GM18502 (cell line): ENCODE measurements at regions not wholly inside any gene's neighbourhood (a gene's known extent, or its start where the extent isn't known, plus 50 kb on each side); places are given as distances from the start of the nearest gene placed in this dataset.

Source experiments
- ATAC-seq: cut with Tn5 transposase; IDR thresholded peaks from one replicate; pipeline ENCODE4 v1.9.1; 2021; ENCODE audit warnings: mild to moderate bottlenecking; ENCODE audit not compliant: unreplicated experiment, poor library complexity

DNA sequence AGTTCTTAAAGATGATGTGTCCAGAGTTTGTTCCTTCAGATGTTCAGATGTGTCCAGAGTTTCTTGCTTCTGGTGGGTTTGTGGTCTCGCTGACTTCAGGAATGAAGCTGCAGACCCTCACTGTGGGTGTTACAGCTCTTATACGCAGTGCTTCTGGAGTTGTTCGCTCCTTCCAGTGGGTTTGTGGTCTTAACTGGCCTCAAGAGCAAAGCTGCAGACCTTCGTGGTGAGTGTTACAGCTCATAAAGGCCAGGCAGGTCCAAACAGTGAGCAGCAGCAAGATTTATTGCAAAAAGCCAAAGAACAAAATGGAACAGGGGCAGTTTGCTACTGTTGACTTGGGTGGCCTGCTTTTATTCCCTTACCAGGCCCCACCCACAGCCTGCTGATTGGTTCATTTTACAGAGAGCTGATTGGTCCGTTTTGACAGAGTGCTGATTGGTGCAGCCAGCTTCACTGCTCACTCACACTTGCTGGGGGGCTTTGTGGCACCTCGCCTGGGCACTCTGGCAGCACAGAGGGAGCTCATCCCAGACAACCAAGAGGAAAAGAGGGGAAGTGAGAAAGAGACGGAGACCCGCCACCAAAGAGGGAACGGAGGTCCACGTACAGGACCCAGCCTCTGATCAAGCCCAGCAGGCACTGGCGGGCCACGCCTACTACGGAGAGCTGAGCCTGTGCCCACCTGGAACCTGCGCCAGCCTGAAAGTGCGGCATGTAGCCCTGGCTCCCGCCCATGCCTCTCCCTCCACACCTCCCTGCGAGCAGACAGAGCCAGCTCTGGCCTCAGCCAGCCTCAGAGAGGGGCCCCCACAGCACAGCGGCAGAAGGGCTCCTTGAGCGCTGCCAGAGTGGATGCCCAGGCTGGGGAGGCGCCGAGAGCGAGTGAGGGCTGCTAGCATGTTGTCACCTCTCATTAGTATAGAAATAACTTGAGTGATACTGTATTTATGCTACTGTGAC lies 55.8 kb upstream of the SEMA3C start:
- ATAC-seq, result no peak

DNA sequence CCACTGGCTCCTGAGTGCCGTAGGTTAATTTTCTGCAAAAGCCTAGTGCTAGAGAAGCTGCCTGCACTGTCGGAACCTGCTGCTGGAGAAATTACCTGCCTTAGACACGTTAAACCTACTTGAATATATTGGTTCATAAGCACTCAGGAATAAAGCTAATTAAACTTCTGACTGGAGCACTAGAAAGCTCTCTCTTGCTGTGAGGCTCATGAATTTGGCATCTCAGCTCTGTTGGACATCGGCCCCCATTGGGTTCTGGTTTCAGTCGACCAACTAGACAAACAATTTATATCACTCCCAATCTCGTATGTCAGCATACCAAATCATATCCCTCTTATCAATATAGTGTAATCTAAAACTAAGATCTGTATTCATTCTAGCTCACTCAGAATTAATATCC lies 52.4 kb upstream of the SEMA3C start:
- no peak for ATAC-seq
